H1 (cell line): ENCODE measurements at regions not wholly inside any gene's neighbourhood (a gene's known extent, or its start where the extent isn't known, plus 50 kb on each side); places are given as distances from the start of the nearest gene placed in this dataset.

Source experiments
- CTCF ChIA-PET: fragments of 300-600 bp; sonication (Branson Sonifier 250); formaldehyde crosslinking; loops from one replicate; lab custom pipeline; 2021; ENCODE audit not compliant: partially characterized antibody; lab: Charles Lee
- POLR2A ChIA-PET: fragments of 300-600 bp; sonication (Branson Sonifier 250); formaldehyde crosslinking; loops from one replicate; lab custom pipeline; 2021; ENCODE audit warnings: inconsistent platforms; ENCODE audit not compliant: partially characterized antibody; lab: Charles Lee
- DNase-seq, 2 experiments: peaks; one replicate each; pipeline versions ENCODE4 v3.0.0 to v3.0.0-alpha.2; 2010 to 2022; ENCODE audit warnings: low spot score in 2 of 2, low read depth in 1 of 2, mixed read lengths in 1 of 2
- FAIRE-seq: peaks from 2 replicates; lab custom pipeline; 2011; peaks lifted over from hg19 to GRCh38; lab: Jason Lieb, UNC
- H2AFZ ChIP-seq: 2 replicates; pipeline ENCODE4 v1.8.1; 2012; ENCODE audit warnings: low read length, inconsistent platforms
- H2AK5ac ChIP-seq: 2 replicates; pipeline ENCODE4 v1.6.1; 2013; ENCODE audit warnings: low read depth, low read length
- H2BK120ac ChIP-seq: replicated peaks from 2 replicates; pipeline ENCODE3; 2013; ENCODE audit warnings: low read depth, low read length, inconsistent platforms
- H2BK12ac ChIP-seq: 2 replicates; pipeline ENCODE4 v1.6.1; 2013; ENCODE audit warnings: low read depth, low read length
- H2BK15ac ChIP-seq: 2 replicates; pipeline ENCODE4 v1.6.1; 2013; ENCODE audit warnings: low read length
- H2BK20ac ChIP-seq: 2 replicates; pipeline ENCODE4 v1.6.1; 2013; ENCODE audit warnings: low read length
- H2BK5ac ChIP-seq: 2 replicates; pipeline ENCODE4 v1.6.1; 2013; ENCODE audit warnings: low read depth, low read length
- H3K14ac ChIP-seq: 2 replicates; pipeline ENCODE4 v1.6.1; 2013; ENCODE audit warnings: inconsistent platforms; ENCODE audit not compliant: insufficient read length
- H3K18ac ChIP-seq: 2 replicates; pipeline ENCODE4 v1.6.1; 2013; ENCODE audit warnings: low read length; ENCODE audit errors: extremely low read depth
- H3K23ac ChIP-seq: 2 replicates; pipeline ENCODE4 v1.6.1; 2013; ENCODE audit warnings: inconsistent platforms; ENCODE audit not compliant: insufficient read length
- H3K23me2 ChIP-seq: 2 replicates; pipeline ENCODE4 v1.6.1; 2013; ENCODE audit warnings: low read depth, low read length
- H3K27ac ChIP-seq: 2 replicates; pipeline ENCODE4 v1.6.1; 2011; ENCODE audit warnings: low read depth, low read length, inconsistent platforms
- H3K27me3 ChIP-seq, 4 experiments: replicated peaks in 1 of 4; 1 replicate in 1 of 4; 2 replicates in 3 of 4; pipeline versions ENCODE4 v1.6.1 to v1.8.1; 2011 to 2013; ENCODE audit warnings: low read length in 3 of 4, mild to moderate bottlenecking in 3 of 4, inconsistent platforms in 2 of 4, mixed read lengths in 2 of 4, moderate library complexity in 1 of 4; ENCODE audit not compliant: control insufficient read depth in 3 of 4, insufficient read depth in 3 of 4; ENCODE audit errors: extremely low read depth in 1 of 4
- H3K36me3 ChIP-seq, 4 experiments: 2 replicates each; pipeline versions ENCODE4 v1.6.1 to v1.8.1; 2011 to 2013; ENCODE audit warnings: mild to moderate bottlenecking in 4 of 4, low read length in 3 of 4, moderate library complexity in 2 of 4, control low read depth in 1 of 4, inconsistent platforms in 1 of 4; ENCODE audit not compliant: insufficient read depth in 4 of 4, control insufficient read depth in 2 of 4
- H3K4ac ChIP-seq: replicated peaks from 2 replicates; pipeline ENCODE3; 2013; ENCODE audit warnings: low read length, low read depth, mixed read lengths, inconsistent platforms; ENCODE audit not compliant: insufficient read length
- H3K4me1 ChIP-seq, 4 experiments: replicated peaks in 1 of 4; 1 replicate in 1 of 4; 2 replicates in 3 of 4; pipeline versions ENCODE4 v1.6.1 to v1.8.1; 2011 to 2013; ENCODE audit warnings: low read length in 3 of 4, inconsistent platforms in 2 of 4, mixed read lengths in 1 of 4; ENCODE audit not compliant: insufficient read depth in 4 of 4, control insufficient read depth in 3 of 4
- H3K4me2 ChIP-seq, 2 experiments: 2 replicates each; pipeline versions ENCODE4 v1.6.1 to v1.8.1; 2011 to 2013; ENCODE audit warnings: low read depth in 2 of 2, low read length in 2 of 2, control low read depth in 1 of 2, inconsistent platforms in 1 of 2, mild to moderate bottlenecking in 1 of 2; ENCODE audit not compliant: insufficient read depth in 1 of 2
- H3K4me3 ChIP-seq, 4 experiments: fragments of 200-600, 300-600 bp in 1 of 4; sonication (generic), shearing (Covaris generic), sonication (Bioruptor Twin) in 1 of 4; 2 replicates each; pipeline versions ENCODE4 v1.5.1 to v1.8.1; 2011 to 2016; ENCODE audit warnings: low read length in 4 of 4, low read depth in 3 of 4, control low read depth in 2 of 4, inconsistent platforms in 2 of 4, mild to moderate bottlenecking in 2 of 4, mixed read lengths in 1 of 4, moderate library complexity in 1 of 4; ENCODE audit not compliant: insufficient read depth in 2 of 4; ENCODE audit errors: extremely low read depth in 1 of 4
- H3K56ac ChIP-seq: replicated peaks from 2 replicates; pipeline ENCODE3; 2013; ENCODE audit warnings: low read depth, mild to moderate bottlenecking, mixed read lengths, low read length, inconsistent platforms; ENCODE audit not compliant: insufficient read length
- H3K79me1 ChIP-seq: 2 replicates; pipeline ENCODE4 v1.6.1; 2013; ENCODE audit warnings: low read depth, low read length, control low read depth
- H3K79me2 ChIP-seq, 2 experiments: 2 replicates each; pipeline versions ENCODE4 v1.6.1 to v1.8.1; 2012 to 2013; ENCODE audit warnings: low read length in 2 of 2, mild to moderate bottlenecking in 2 of 2, inconsistent platforms in 1 of 2; ENCODE audit not compliant: insufficient read depth in 2 of 2, control insufficient read depth in 1 of 2
- H3K9ac ChIP-seq, 4 experiments: replicated peaks in 1 of 4; 1 replicate in 1 of 4; 2 replicates in 3 of 4; pipeline versions ENCODE4 v1.6.1 to v1.8.1; 2011 to 2013; ENCODE audit warnings: low read depth in 3 of 4, low read length in 3 of 4, control low read depth in 2 of 4, mild to moderate bottlenecking in 2 of 4, moderate library complexity in 2 of 4, inconsistent platforms in 1 of 4; ENCODE audit errors: extremely low read depth in 1 of 4
- H3K9me3 ChIP-seq, 2 experiments: 2 replicates each; pipeline versions ENCODE4 v1.6.1 to v1.8.1; 2012 to 2013; ENCODE audit warnings: mild to moderate bottlenecking in 2 of 2, moderate library complexity in 2 of 2, control low read depth in 1 of 2, inconsistent platforms in 1 of 2, low read depth in 1 of 2, low read length in 1 of 2, mixed read lengths in 1 of 2; ENCODE audit not compliant: insufficient read depth in 2 of 2
- H4K20me1 ChIP-seq, 2 experiments: replicated peaks in 1 of 2; 2 replicates each; pipeline versions ENCODE3 to v1.8.1; 2011 to 2013; ENCODE audit warnings: inconsistent platforms in 2 of 2, low read length in 2 of 2, mild to moderate bottlenecking in 1 of 2; ENCODE audit not compliant: insufficient read depth in 2 of 2, control insufficient read depth in 1 of 2
- H4K5ac ChIP-seq: 2 replicates; pipeline ENCODE4 v1.6.1; 2013; ENCODE audit warnings: low read length, low read depth, mixed read lengths, inconsistent platforms; ENCODE audit not compliant: insufficient read length
- H4K8ac ChIP-seq: 2 replicates; pipeline ENCODE4 v1.8.0; 2013; ENCODE audit warnings: mild to moderate bottlenecking, moderate library complexity, low read length, inconsistent platforms; ENCODE audit not compliant: insufficient read depth; ENCODE audit errors: extremely low read depth
- H4K91ac ChIP-seq: replicated peaks from 2 replicates; pipeline ENCODE3; 2013; ENCODE audit warnings: low read length, mixed read lengths, inconsistent platforms; ENCODE audit not compliant: insufficient read length
- ASH2L ChIP-seq: fragments of 200-600, 300-600 bp; sonication (generic); IDR thresholded peaks from one replicate; pipeline ENCODE4 v1.7.1; 2017; ENCODE audit warnings: low read length
- BCL11A ChIP-seq, 2 experiments: IDR thresholded peaks; one replicate each; pipeline ENCODE4 v1.6.1; 2011; ENCODE audit warnings: low read depth in 2 of 2, low read length in 2 of 2, mild to moderate bottlenecking in 2 of 2
- BRCA1 ChIP-seq: IDR thresholded peaks from 2 replicates; pipeline ENCODE4 v1.6.1; 2012; ENCODE audit warnings: low read depth, low read length, improper control_type of control experiment
- CHD1 ChIP-seq: IDR thresholded peaks from 2 replicates; pipeline ENCODE4 v1.6.1; 2012; ENCODE audit warnings: low read depth, low read length, improper control_type of control experiment
- EZH2 ChIP-seq: fragments of 200-600 bp; sonication (generic); IDR thresholded peaks from 2 replicates; pipeline ENCODE4 v1.7.1; 2012; ENCODE audit warnings: low read depth, mild to moderate bottlenecking, moderate library complexity, low read length, inconsistent platforms; ENCODE audit not compliant: severe bottlenecking
- HDAC2 ChIP-seq, 2 experiments: fragments of 300-600 bp in 1 of 2; sonication (generic) in 1 of 2; IDR thresholded peaks; 2 replicates each; pipeline ENCODE4 v1.6.1; 2011 to 2012; ENCODE audit warnings: low read depth in 2 of 2, low read length in 2 of 2, mild to moderate bottlenecking in 2 of 2, moderate library complexity in 2 of 2, borderline replicate concordance in 1 of 2, inconsistent platforms in 1 of 2
- HDAC6 ChIP-seq: IDR thresholded peaks from one replicate; pipeline ENCODE4 v1.7.1; 2012; ENCODE audit warnings: low read depth, mild to moderate bottlenecking, inconsistent platforms, low read length, moderate library complexity
- KDM1A ChIP-seq: fragments of 200-600, 300-600 bp; sonication (generic); IDR thresholded peaks from 2 replicates; pipeline ENCODE4 v1.7.1; 2016; ENCODE audit warnings: mild to moderate bottlenecking, low read length, borderline replicate concordance
- POU5F1 ChIP-seq: IDR thresholded peaks from 2 replicates; pipeline ENCODE4 v1.6.1; 2011; ENCODE audit warnings: low read depth, mild to moderate bottlenecking, low read length, moderate library complexity
- RFX5 ChIP-seq: IDR thresholded peaks from 2 replicates; pipeline ENCODE4 v1.6.1; 2011; ENCODE audit warnings: low read depth, low read length, improper control_type of control experiment, borderline replicate concordance
- SAP30 ChIP-seq: fragments of 300-600 bp; sonication (generic); IDR thresholded peaks from 2 replicates; pipeline ENCODE4 v1.7.1; 2012; ENCODE audit warnings: low read length, moderate library complexity, mild to moderate bottlenecking, inconsistent platforms; ENCODE audit not compliant: insufficient read depth, insufficient replicate concordance
- SIX5 ChIP-seq: IDR thresholded peaks from 2 replicates; pipeline ENCODE4 v1.6.1; 2011; ENCODE audit warnings: mild to moderate bottlenecking, low read depth, low read length
- SUZ12 ChIP-seq: fragments of 200-600 bp; sonication (generic); IDR thresholded peaks from 2 replicates; pipeline ENCODE4 v1.6.1; 2012; ENCODE audit warnings: mild to moderate bottlenecking, inconsistent platforms, low read length, moderate library complexity, mixed read lengths
- WGBS, 2 experiments: shearing (Covaris generic) in 1 of 2; methylation state at CpG; one replicate each; pipeline versions ENCODE4 v1.1.6 to v1.1.7; 2013 to 2015; ENCODE audit warnings: low lambda C conversion rate in 2 of 2, mixed read lengths in 2 of 2, inconsistent platforms in 1 of 2, low coverage in 1 of 2, missing lambda C conversion rate in 1 of 2; ENCODE audit not compliant: insufficient replicate concordance in 2 of 2, insufficient coverage in 1 of 2, insufficient read length in 1 of 2; ENCODE audit errors: extremely low coverage in 1 of 2, missing lambda C conversion rate in 1 of 2; 5-methylcytosine and 5-hydroxymethylcytosine counted together
- TF ChIP-seq, protein P1 (sequence below): IDR thresholded peaks from 2 replicates; pipeline ENCODE4 v1.6.1; 2012; ENCODE audit warnings: inconsistent platforms

GRCh38 chr2:176443946-176444345 is 174.7 kb downstream of the MTX2 start:
- no peak overlapping the region for H3K9ac ChIP-seq
- CTCF ChIA-PET = interaction anchor here (1.2 to 1.7 kb wide), 2 partner anchors 8 to 11 kb away, joined by 3 read pairs; no protein-coding TSS in a partner anchor
- no peaks in the 10 kb centered on the region for H3K36me3 ChIP-seq
- POLR2A ChIA-PET = interaction anchor here (0.7 kb wide), 1 partner anchor 9 kb away, joined by 3 read pairs; no protein-coding TSS in a partner anchor
- FAIRE-seq (no peak), DNase-seq (no peak)
- H3K23me2 ChIP-seq = no peaks in the 10 kb centered on the region
- H3K27ac ChIP-seq = no peak overlapping the region
- no peak overlapping the region for H2AFZ ChIP-seq
- H2BK12ac ChIP-seq = no peak overlapping the region
- H2BK15ac ChIP-seq = no peak overlapping the region
- H3K4me1 ChIP-seq = peaks cover 0 to under 1% (median 0%) of the 10 kb centered on the region in 4 experiments; a peak in 2 of 7 replicates
- H3K4ac ChIP-seq = no peak overlapping the region
- H3K79me2 ChIP-seq = no peaks in the 10 kb centered on the region; a peak in 1 of 4 replicates
- H4K5ac ChIP-seq = no peak overlapping the region
- no peak overlapping the region for H4K91ac ChIP-seq
- H2BK120ac ChIP-seq = no peak overlapping the region
- H3K27me3 ChIP-seq = no peaks in the 10 kb centered on the region; a peak in 1 of 7 replicates
- no peak overlapping the region for H2BK5ac ChIP-seq
- H3K56ac ChIP-seq = no peak overlapping the region
- H3K14ac ChIP-seq = no peak overlapping the region
- H3K18ac ChIP-seq = no peak overlapping the region
- H3K4me3 ChIP-seq = no peak overlapping the region
- no peak overlapping the region for H2BK20ac ChIP-seq
- H3K9me3 ChIP-seq = no peaks in the 10 kb centered on the region
- no peaks in the 10 kb centered on the region for H3K79me1 ChIP-seq
- H4K8ac ChIP-seq = no peak overlapping the region
- no peak overlapping the region for H3K4me2 ChIP-seq
- no peaks in the 10 kb centered on the region for H4K20me1 ChIP-seq
- H2AK5ac ChIP-seq = no peak overlapping the region
- WGBS, 2 experiments = 83% methylated on average over 2 of the region's 2 CpGs; no CpG with 5 or more reads in 1 of the 2 experiments
- no peak overlapping the region for H3K23ac ChIP-seq
- TF ChIP-seq SUZ12 (no peak), EZH2 (no peak), HDAC6 (no peak), HDAC2 (IDR thresholded peaks at IDR 0.05; ENCODE audit: borderline replicate concordance in 1 of 2, low read depth in 2 of 2, low read length in 2 of 2) (no peak), BRCA1 (no peak), BCL11A (IDR thresholded peaks at IDR 0.05; ENCODE audit: low read depth in 2 of 2, low read length in 2 of 2) (no peak), KDM1A (no peak), ASH2L (no peak), POU5F1 (no peak), RFX5 (no peak), CHD1 (no peak), SIX5 (no peak), SAP30 (no peak)
- TF ChIP-seq, protein P1, sequence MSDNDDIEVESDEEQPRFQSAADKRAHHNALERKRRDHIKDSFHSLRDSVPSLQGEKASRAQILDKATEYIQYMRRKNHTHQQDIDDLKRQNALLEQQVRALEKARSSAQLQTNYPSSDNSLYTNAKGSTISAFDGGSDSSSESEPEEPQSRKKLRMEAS = no peak
